Neutrophil (primary cell): ENCODE measurements at regions not wholly inside any gene's neighbourhood (a gene's known extent, or its start where the extent isn't known, plus 50 kb on each side); places are given as distances from the start of the nearest gene placed in this dataset.

Experiments
- H3K27ac ChIP-seq: fragments of 200-600 bp; sonication (generic); 2 replicates; pipeline ENCODE4 v1.5.1; 2016; ENCODE audit warnings: mild to moderate bottlenecking, moderate library complexity
- H3K27me3 ChIP-seq: fragments of 200-600 bp; sonication (generic); 2 replicates; pipeline ENCODE4 v1.6.0; 2016; ENCODE audit warnings: mild to moderate bottlenecking
- H3K36me3 ChIP-seq: fragments of 200-600 bp; sonication (generic); 2 replicates; pipeline ENCODE4 v1.5.1; 2017
- H3K4me1 ChIP-seq, 2 experiments: fragments of 200-600 bp in 1 of 2; sonication (generic) in 1 of 2; 1 replicate in 1 of 2; 2 replicates in 1 of 2; pipeline versions ENCODE4 v1.5.1 to v1.6.1; 2013 to 2016; ENCODE audit warnings: low read depth in 1 of 2, low read length in 1 of 2, mild to moderate bottlenecking in 1 of 2, moderate library complexity in 1 of 2; ENCODE audit not compliant: control insufficient read depth in 1 of 2, insufficient read depth in 1 of 2
- H3K4me3 ChIP-seq, 2 experiments: fragments of 200-600 bp in 1 of 2; sonication (generic) in 1 of 2; 1 replicate in 1 of 2; 2 replicates in 1 of 2; pipeline ENCODE4 v1.5.1; 2013 to 2016; ENCODE audit warnings: low read depth in 1 of 2, low read length in 1 of 2, mild to moderate bottlenecking in 1 of 2, moderate library complexity in 1 of 2
- H3K9me3 ChIP-seq: fragments of 200-600 bp; sonication (generic); 2 replicates; pipeline ENCODE4 v1.5.1; 2016
- TF ChIP-seq, protein P1 (sequence below): fragments of 200-600 bp; sonication (generic); IDR thresholded peaks from 2 replicates; pipeline ENCODE4 v1.5.1; 2016; ENCODE audit warnings: antibody characterized with exemption

DNA sequence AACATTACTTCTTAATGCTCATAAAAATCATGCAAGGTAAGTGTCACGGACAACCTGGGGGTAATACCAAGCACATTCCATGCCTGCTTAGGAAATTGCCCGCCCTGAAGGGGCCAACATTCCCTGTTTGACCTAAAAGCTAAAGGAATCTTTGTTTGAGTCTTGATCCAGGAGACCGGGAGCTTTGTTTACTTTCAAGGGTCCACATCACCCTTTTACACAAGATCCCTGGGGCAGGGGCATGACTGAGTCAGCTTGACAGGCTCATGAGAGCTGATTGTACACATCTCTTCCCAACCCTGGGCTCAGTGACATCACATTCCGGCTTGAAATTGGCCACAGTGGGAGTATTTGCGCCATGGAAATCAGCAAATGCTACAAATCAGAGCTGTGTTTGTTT is 248.1 kb upstream of the HABP2 start:
- TF ChIP-seq, protein P1, sequence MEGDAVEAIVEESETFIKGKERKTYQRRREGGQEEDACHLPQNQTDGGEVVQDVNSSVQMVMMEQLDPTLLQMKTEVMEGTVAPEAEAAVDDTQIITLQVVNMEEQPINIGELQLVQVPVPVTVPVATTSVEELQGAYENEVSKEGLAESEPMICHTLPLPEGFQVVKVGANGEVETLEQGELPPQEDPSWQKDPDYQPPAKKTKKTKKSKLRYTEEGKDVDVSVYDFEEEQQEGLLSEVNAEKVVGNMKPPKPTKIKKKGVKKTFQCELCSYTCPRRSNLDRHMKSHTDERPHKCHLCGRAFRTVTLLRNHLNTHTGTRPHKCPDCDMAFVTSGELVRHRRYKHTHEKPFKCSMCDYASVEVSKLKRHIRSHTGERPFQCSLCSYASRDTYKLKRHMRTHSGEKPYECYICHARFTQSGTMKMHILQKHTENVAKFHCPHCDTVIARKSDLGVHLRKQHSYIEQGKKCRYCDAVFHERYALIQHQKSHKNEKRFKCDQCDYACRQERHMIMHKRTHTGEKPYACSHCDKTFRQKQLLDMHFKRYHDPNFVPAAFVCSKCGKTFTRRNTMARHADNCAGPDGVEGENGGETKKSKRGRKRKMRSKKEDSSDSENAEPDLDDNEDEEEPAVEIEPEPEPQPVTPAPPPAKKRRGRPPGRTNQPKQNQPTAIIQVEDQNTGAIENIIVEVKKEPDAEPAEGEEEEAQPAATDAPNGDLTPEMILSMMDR = no peak
- Histone ChIP-seq H3K36me3 (no peaks in the 10 kb centered on the region), H3K9me3 (no peaks in the 10 kb centered on the region), H3K4me3 (no peak overlapping the region), H3K4me1 (no peaks in the 10 kb centered on the region), H3K27ac (no peak overlapping the region), H3K27me3 (no peaks in the 10 kb centered on the region)

DNA sequence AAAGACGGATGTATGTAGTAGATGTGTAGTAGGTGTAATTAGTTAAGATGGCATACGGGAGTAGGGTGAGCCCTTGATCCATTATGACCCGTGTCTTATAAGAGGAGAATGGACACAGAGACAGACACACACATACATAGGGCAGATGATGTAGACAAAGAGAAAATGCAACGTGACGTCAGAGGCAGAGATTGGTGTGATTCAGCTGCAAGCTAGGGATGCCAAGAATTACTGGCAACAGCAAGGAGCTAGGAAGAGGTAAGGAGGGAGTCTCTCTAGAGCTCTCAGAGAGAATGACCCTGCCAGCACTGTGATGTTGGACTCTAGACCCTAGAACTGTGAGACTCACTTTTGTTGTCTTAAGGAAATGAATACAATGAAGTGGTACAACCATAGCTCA is 247.0 kb upstream of the HABP2 start:
- TF ChIP-seq, protein P1 = no peak
- no peaks in the 10 kb centered on the region for H3K36me3 ChIP-seq
- no peak overlapping the region for H3K27ac ChIP-seq
- H3K4me1 ChIP-seq = no peaks in the 10 kb centered on the region
- H3K9me3 ChIP-seq = no peaks in the 10 kb centered on the region
- no peak overlapping the region for H3K4me3 ChIP-seq
- H3K27me3 ChIP-seq = no peaks in the 10 kb centered on the region

DNA sequence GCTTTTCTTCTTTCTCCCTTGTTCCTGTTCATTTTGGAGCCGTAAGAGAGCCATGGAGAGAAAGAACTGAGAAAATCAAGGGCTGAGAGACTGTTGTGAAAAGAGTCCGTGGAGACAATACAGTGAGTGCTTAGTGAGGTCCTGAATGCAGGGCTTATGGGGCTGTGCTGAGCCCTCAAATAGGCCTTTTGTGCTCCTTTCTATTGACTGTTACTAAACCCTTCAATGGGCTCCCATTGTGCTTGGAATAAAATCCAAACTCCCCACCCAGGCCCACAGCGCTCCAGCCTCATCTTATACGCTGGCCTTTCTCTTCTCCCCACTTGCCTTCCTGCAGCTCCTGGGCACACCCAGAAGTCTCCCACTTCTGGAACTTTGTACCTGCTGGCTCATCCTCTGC is 243.1 kb upstream of the HABP2 start:
- no peaks in the 10 kb centered on the region for H3K4me1 ChIP-seq
- no peak overlapping the region for H3K27ac ChIP-seq
- H3K36me3 ChIP-seq = no peaks in the 10 kb centered on the region
- TF ChIP-seq, protein P1 = no peak
- no peaks in the 10 kb centered on the region for H3K9me3 ChIP-seq
- no peaks in the 10 kb centered on the region for H3K27me3 ChIP-seq
- H3K4me3 ChIP-seq = no peak overlapping the region

DNA sequence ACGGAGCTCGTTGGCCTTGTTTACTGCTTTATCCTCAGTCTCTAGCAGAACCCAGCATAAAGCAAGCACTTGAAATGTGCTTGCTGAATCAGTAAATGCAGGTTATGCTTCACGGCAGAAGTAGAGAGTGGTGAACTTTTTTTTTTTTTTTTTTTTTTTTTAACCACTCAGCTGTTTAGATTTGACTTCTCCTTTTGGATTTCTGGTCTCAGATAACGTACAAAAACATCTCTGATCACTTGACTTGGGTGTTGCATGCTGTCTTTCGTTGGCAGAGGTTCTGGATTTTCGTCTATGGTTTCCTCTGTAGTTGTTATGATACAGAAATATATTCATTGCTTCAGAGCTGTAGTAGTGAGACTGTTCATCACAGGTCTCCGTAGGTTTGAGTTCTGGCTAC is 242.5 kb upstream of the HABP2 start:
- no peak overlapping the region for H3K4me3 ChIP-seq
- no peaks in the 10 kb centered on the region for H3K27me3 ChIP-seq
- H3K9me3 ChIP-seq = no peaks in the 10 kb centered on the region
- TF ChIP-seq, protein P1 = no peak
- H3K27ac ChIP-seq = no peak overlapping the region
- H3K36me3 ChIP-seq = no peaks in the 10 kb centered on the region
- no peaks in the 10 kb centered on the region for H3K4me1 ChIP-seq

DNA sequence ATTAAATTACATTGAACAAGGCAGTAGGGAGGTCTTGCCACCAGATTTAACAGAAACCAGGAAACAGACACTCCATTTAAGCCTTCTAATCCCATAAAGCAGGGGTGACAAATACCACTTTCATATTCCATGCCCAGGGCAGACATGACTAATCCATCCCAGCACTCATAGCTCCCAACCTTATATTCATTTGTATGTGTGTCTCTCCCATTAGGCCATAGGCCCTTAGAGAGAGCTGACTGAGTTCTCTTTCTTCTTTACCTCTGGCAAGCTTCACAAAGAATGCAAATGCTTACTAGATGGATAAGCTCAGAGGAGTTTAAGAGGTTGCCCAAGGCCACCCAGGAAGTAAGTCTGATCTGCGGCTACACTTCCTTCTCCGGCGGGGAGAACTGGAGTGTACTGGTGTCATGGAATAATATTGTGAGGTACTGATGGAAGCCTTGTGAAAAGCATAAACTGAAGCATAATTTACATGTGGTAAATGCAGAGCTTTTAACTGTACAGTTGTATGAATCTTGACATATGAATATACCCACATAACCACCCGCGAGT is 239.7 kb upstream of the HABP2 start:
- TF ChIP-seq, protein P1 = no peak
- H3K9me3 ChIP-seq = no peaks in the 10 kb centered on the region
- no peaks in the 10 kb centered on the region for H3K27me3 ChIP-seq
- no peak overlapping the region for H3K4me3 ChIP-seq
- no peak overlapping the region for H3K27ac ChIP-seq
- H3K4me1 ChIP-seq = no peaks in the 10 kb centered on the region
- H3K36me3 ChIP-seq = no peaks in the 10 kb centered on the region

DNA sequence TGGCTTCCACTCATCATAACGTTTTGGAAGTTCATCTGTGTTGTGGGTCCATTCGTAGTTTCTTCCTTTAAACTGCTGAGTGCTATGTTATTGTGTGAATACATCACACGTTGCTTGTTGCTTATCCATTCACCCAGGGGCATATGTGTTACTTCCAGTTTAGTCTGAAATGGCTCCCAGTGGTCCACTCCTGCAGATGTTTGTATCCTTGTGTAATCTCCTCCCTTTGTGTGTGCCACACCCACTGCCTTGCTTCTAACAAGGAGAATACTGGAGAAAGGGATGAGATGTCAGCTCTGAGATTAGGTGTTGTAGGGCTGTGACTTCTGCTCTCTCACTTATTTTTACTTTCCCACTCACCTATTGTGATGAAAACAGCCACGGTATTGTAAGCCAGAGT is 239.1 kb upstream of the HABP2 start:
- TF ChIP-seq, protein P1 = no peak
- no peaks in the 10 kb centered on the region for H3K4me1 ChIP-seq
- no peak overlapping the region for H3K4me3 ChIP-seq
- H3K36me3 ChIP-seq = no peaks in the 10 kb centered on the region
- H3K27me3 ChIP-seq = no peaks in the 10 kb centered on the region
- no peak overlapping the region for H3K27ac ChIP-seq
- H3K9me3 ChIP-seq = no peaks in the 10 kb centered on the region
